Upper lobe of left lung (tissue), 4 donors: ENCODE measurements at regions not wholly inside any gene's neighbourhood (a gene's known extent, or its start where the extent isn't known, plus 50 kb on each side); places are given as distances from the start of the nearest gene placed in this dataset.

Source experiments
- POLR2A ChIP-seq, 4 donors: fragments of 450-650 bp; IDR thresholded peaks; one replicate each; pipeline ENCODE4 v1.5.1; 2016 to 2017; ENCODE audit warnings: antibody characterized with exemption in 4 of 4, mild to moderate bottlenecking in 2 of 4
- POLR2AphosphoS5 ChIP-seq, 2 donors: sonication (generic); formaldehyde crosslinking; IDR thresholded peaks; one replicate each; pipeline ENCODE4 v1.5.1; 2017; ENCODE audit warnings: antibody characterized with exemption in 2 of 2
- TF ChIP-seq, protein P1 (sequence below), 6 experiments: fragments of 450-650 bp in 4 of 6; fragments of 200-600 bp in 2 of 6; sonication (generic) in 2 of 6; IDR thresholded peaks; one replicate each; pipeline ENCODE4 v1.5.1; 2016 to 2019; ENCODE audit warnings: antibody characterized with exemption in 6 of 6

DNA sequence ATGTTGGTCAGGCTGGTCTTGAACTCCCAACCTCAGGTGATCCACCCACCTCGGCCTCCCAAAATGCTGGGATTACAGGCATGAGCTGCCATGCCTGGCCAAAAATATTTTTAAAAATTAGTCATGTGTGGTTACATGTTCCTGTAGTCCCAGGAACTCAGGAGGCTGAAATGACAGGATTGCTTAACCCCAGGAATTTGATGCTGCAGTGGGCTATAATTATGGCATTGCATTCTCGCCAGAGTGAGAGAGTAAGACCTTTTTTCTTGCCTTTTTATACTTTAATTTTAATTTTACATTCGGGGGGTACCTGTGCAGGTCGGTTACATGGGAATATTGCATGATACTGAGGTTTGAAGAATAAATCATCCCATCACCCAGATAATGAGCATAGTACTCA is 86.6 kb upstream of the ZNF92 start:
- TF ChIP-seq, protein P1, sequence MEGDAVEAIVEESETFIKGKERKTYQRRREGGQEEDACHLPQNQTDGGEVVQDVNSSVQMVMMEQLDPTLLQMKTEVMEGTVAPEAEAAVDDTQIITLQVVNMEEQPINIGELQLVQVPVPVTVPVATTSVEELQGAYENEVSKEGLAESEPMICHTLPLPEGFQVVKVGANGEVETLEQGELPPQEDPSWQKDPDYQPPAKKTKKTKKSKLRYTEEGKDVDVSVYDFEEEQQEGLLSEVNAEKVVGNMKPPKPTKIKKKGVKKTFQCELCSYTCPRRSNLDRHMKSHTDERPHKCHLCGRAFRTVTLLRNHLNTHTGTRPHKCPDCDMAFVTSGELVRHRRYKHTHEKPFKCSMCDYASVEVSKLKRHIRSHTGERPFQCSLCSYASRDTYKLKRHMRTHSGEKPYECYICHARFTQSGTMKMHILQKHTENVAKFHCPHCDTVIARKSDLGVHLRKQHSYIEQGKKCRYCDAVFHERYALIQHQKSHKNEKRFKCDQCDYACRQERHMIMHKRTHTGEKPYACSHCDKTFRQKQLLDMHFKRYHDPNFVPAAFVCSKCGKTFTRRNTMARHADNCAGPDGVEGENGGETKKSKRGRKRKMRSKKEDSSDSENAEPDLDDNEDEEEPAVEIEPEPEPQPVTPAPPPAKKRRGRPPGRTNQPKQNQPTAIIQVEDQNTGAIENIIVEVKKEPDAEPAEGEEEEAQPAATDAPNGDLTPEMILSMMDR (IDR thresholded peaks at IDR 0.05): no peak
- no peak for TF ChIP-seq POLR2A (IDR thresholded peaks at IDR 0.05)
- no peak for TF ChIP-seq POLR2AphosphoS5 (IDR thresholded peaks at IDR 0.05)
